ENCODE measurements at regions not wholly inside any gene's neighbourhood (a gene's known extent, or its start where the extent isn't known, plus 50 kb on each side); places are given as distances from the start of the nearest gene placed in this dataset.
"Not testable (repeated sequence)": the region's sequence is repeated elsewhere in the genome, so short reads cannot be mapped to it uniquely, and the experiment has no call there.

GRCh38 chr4:125262502-125262901 is 52.3 kb upstream of the FAT4 start:
- no peak for DNase-seq

GRCh38 chr4:125262079-125262478 is 52.7 kb upstream of the FAT4 start:
- no peak for DNase-seq

GRCh38 chr4:125254106-125254505 is 60.6 kb upstream of the FAT4 start:
- no peak for DNase-seq

GRCh38 chr4:125244848-125245450 is 69.8 kb upstream of the FAT4 start:
- DNase-seq, result peak in 1 of 2 experiments; percentile 0

- DNase-seq, result no peak
These were observed 70.9 kb upstream of the FAT4 start for GRCh38 chr4:125243789-125244397.

GRCh38 chr4:125235971-125236370 is 78.8 kb upstream of the FAT4 start:
- no peak for DNase-seq

GRCh38 chr4:125231661-125232060 is 83.1 kb upstream of the FAT4 start:
- DNase-seq, result no peak

- no peak for DNase-seq
These were observed 85.1 kb upstream of the FAT4 start for GRCh38 chr4:125229596-125230058.

- no peak for DNase-seq
These were observed 88.9 kb upstream of the FAT4 start for GRCh38 chr4:125225806-125226205.

GRCh38 chr4:125200556-125200955 is 114.2 kb upstream of the FAT4 start:
- DNase-seq, result no peak

- DNase-seq, result no peak
These were observed 115.8 kb upstream of the FAT4 start for GRCh38 chr4:125198916-125199315.

GRCh38 chr4:125191874-125192459 is 122.8 kb upstream of the FAT4 start:
- not testable (repeated sequence) for DNase-seq

- no peak for DNase-seq
These were observed 123.5 kb upstream of the FAT4 start for GRCh38 chr4:125191232-125191631.

- DNase-seq, result no peak
These were observed 127.3 kb upstream of the FAT4 start for GRCh38 chr4:125187226-125188176.

GRCh38 chr4:125184116-125184515 is 130.6 kb upstream of the FAT4 start:
- DNase-seq, result no peak

- no peak for DNase-seq
These were observed 133.0 kb upstream of the FAT4 start for GRCh38 chr4:125181804-125182203.

- no peak for DNase-seq
These were observed 135.0 kb upstream of the FAT4 start for GRCh38 chr4:125179727-125180126.

- no peak for DNase-seq
These were observed 145.6 kb upstream of the FAT4 start for GRCh38 chr4:125169192-125169591.

GRCh38 chr4:125168531-125168930 is 146.2 kb upstream of the FAT4 start:
- DNase-seq, result no peak

GRCh38 chr4:125166012-125166411 is 148.7 kb upstream of the FAT4 start:
- not testable (repeated sequence) for DNase-seq

- no peak for DNase-seq
These were observed 155.8 kb upstream of the FAT4 start for GRCh38 chr4:125159001-125159400.

- DNase-seq, result no peak
These were observed 159.5 kb upstream of the FAT4 start for GRCh38 chr4:125155251-125155650.

GRCh38 chr4:125140966-125141495 is 173.7 kb upstream of the FAT4 start:
- DNase-seq, result no peak
